HepG2 (cell line): ENCODE measurements at regions not wholly inside any gene's neighbourhood (a gene's known extent, or its start where the extent isn't known, plus 50 kb on each side); places are given as distances from the start of the nearest gene placed in this dataset.

Source experiments
- AFF4 ChIP-seq: sonication (generic); formaldehyde crosslinking; IDR thresholded peaks from 2 replicates; pipeline ENCODE4 v1.4.0; 2020; ENCODE audit warnings: missing genetic modification reagents
- CCAR2 ChIP-seq: fragments of 200-400 bp; formaldehyde crosslinking; optimal IDR thresholded peaks from 2 replicates; pipeline ENCODE3; 2018; ENCODE audit warnings: low read depth, mild to moderate bottlenecking, low read length, moderate library complexity
- CREB3 ChIP-seq: sonication (generic); formaldehyde crosslinking; IDR thresholded peaks from 2 replicates; pipeline ENCODE4 v1.5.0; 2020; ENCODE audit warnings: missing genetic modification reagents
- HES4 ChIP-seq: sonication (generic); formaldehyde crosslinking; IDR thresholded peaks from 2 replicates; pipeline ENCODE4 v1.9.0; 2021; ENCODE audit warnings: mild to moderate bottlenecking, missing genetic modification reagents, borderline replicate concordance
- KLF11 ChIP-seq: IDR thresholded peaks from 2 replicates; pipeline ENCODE4 v1.6.1; 2016; ENCODE audit warnings: missing compliant biosample characterization
- SP140L ChIP-seq: sonication (generic); formaldehyde crosslinking; IDR thresholded peaks from 2 replicates; pipeline ENCODE4 v1.4.0; 2020; ENCODE audit warnings: missing genetic modification reagents, borderline replicate concordance
- SSRP1 ChIP-seq: IDR thresholded peaks from 2 replicates; pipeline ENCODE4 v1.6.1; 2016; ENCODE audit warnings: control low read depth
- STAT6 ChIP-seq: sonication (generic); formaldehyde crosslinking; IDR thresholded peaks from 2 replicates; pipeline ENCODE4 v1.4.0; 2020; ENCODE audit warnings: missing genetic modification reagents, mild to moderate bottlenecking, borderline replicate concordance
- UBTF ChIP-seq: sonication (generic); formaldehyde crosslinking; IDR thresholded peaks from 2 replicates; pipeline ENCODE4 v1.4.0; 2020; ENCODE audit warnings: mild to moderate bottlenecking, missing genetic modification reagents
- ZBTB37 ChIP-seq: sonication (generic); formaldehyde crosslinking; IDR thresholded peaks from 2 replicates; pipeline ENCODE4 v1.4.0; 2020; ENCODE audit warnings: mild to moderate bottlenecking, missing genetic modification reagents
- ZBTB46 ChIP-seq: sonication (generic); formaldehyde crosslinking; IDR thresholded peaks from 2 replicates; pipeline ENCODE4 v1.4.0; 2020; ENCODE audit warnings: mild to moderate bottlenecking, missing genetic modification reagents, borderline replicate concordance
- ZFY ChIP-seq: sonication (generic); formaldehyde crosslinking; IDR thresholded peaks from 2 replicates; pipeline ENCODE4 v1.4.0; 2020; ENCODE audit warnings: missing genetic modification reagents
- ZNF205 ChIP-seq: IDR thresholded peaks from 2 replicates; pipeline ENCODE4 v1.6.1; 2018; ENCODE audit warnings: missing biosample characterization, missing genetic modification reagents
- ZNF207 ChIP-seq: fragments of 450-650 bp; IDR thresholded peaks from 2 replicates; pipeline ENCODE4 v1.6.1; 2016; ENCODE audit warnings: antibody characterized with exemption, borderline replicate concordance
- ZNF550 ChIP-seq: sonication (generic); formaldehyde crosslinking; IDR thresholded peaks from 2 replicates; pipeline ENCODE4 v1.4.0; 2020; ENCODE audit warnings: mild to moderate bottlenecking, missing genetic modification reagents, borderline replicate concordance

GRCh38 chr13:111503376-111503775, 182.9 kb downstream of the TEX29 start (continued):
- TF ChIP-seq CREB3 (CRISPR knock-in tag) = no peak
- no peak for TF ChIP-seq STAT6 (CRISPR knock-in tag)
- TF ChIP-seq ZNF205 (CRISPR knock-in tag) = no peak
- TF ChIP-seq UBTF (CRISPR knock-in tag) = no peak
- no peak for TF ChIP-seq ZNF550 (CRISPR knock-in tag)
- TF ChIP-seq AFF4 = no peak
- no peak for TF ChIP-seq ZBTB37
- no peak for TF ChIP-seq KLF11 (CRISPR knock-in tag)
- no peak for TF ChIP-seq ZBTB46
- TF ChIP-seq SP140L (CRISPR knock-in tag) = no peak
- no peak for TF ChIP-seq ZFY (CRISPR knock-in tag)
- TF ChIP-seq CCAR2 = no peak
- TF ChIP-seq ZNF207 = no peak
- TF ChIP-seq SSRP1 (CRISPR knock-in tag) = no peak
- no peak for TF ChIP-seq HES4 (CRISPR knock-in tag)
